Glomerular visceral epithelial cell (primary cell): ENCODE measurements at regions not wholly inside any gene's neighbourhood (a gene's known extent, or its start where the extent isn't known, plus 50 kb on each side); places are given as distances from the start of the nearest gene placed in this dataset.

ENCODE experiments used
- DNase-seq: peaks from one replicate; pipeline ENCODE4 v3.0.0-alpha.2; 2016; ENCODE audit errors: extremely low spot score

- DNase-seq = no peak
These were observed 99.4 kb downstream of the HDGFL1 start for GRCh38 chr6:22668717-22669116.

GRCh38 chr6:22670605-22671004 lies 101.2 kb downstream of the HDGFL1 start:
- no peak for DNase-seq

DNA sequence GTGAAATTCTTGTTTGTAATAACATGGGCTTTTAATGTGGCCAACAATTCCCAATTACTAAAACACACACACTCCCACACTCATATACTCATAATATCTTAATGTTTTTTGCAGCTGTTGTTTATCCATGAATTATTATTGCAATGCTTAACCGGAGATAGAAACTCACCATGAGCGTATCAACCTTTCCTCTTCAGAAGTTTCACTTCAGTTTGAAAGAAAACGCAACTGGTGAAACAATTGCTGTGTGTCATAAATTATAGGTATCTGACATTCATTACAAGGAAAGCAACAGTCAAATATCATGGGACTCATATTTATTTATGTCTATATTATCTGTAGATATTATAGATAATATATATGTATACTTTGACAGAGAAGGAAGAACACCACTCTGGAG lies 104.1 kb downstream of the HDGFL1 start:
- no peak for DNase-seq

DNA sequence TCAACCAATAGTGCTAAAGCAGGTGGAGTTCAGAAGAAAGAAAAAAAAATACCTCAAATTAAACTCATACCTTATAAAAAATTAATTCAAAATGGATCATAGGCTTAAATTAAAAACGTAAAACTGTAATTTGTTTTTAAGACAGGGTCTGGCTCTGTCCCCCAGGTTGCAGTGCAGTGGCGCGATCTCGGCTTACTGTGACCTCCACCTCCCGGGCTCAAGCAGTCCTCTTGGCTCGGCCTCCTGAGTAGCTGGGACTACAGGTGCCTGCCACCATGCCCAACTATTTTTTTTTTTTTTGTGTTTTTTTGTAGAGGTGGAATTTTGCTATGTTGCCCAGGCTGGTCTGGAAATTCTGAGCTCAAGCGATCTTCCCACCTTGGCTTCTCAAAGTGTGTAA lies 111.6 kb downstream of the HDGFL1 start:
- DNase-seq = no peak

DNA sequence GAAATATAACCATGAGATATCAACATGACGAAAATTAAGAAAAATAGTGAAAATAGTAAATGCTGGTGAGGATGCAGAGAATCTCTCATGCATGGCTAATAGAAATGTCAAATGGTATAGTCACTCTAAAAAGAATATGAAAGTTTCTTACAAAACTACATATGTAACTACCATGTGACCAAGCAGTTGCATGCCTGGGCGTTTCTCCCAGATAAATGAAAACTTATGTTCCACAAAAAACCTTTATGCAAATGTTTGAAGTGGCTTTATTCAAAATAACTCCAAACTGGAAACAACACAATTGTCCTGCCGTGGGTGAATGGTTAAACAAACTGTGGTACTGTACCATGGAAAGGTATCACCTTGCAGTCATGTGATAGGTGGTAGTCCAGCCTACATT lies 112.4 kb downstream of the HDGFL1 start:
- DNase-seq = no peak

DNA sequence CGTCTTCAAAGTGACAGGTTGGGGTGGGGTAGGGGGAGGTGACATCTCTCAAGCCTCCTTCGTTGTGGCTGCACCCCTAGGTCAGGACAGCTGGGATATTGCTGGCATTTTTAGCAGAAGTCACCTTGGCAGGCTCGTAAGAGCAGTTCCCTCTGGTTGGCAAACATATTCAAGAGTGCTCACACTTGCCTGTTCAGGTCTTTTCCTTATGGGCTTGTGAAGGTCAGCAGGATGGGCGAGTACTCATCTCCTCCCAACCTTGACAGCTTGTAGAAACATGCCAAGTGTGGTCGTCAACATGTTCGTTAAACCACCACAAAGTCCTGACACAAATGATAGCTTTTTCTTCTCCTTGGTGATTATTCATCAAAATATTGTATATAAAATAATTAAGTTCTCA lies 113.6 kb downstream of the HDGFL1 start:
- DNase-seq = no peak

DNA sequence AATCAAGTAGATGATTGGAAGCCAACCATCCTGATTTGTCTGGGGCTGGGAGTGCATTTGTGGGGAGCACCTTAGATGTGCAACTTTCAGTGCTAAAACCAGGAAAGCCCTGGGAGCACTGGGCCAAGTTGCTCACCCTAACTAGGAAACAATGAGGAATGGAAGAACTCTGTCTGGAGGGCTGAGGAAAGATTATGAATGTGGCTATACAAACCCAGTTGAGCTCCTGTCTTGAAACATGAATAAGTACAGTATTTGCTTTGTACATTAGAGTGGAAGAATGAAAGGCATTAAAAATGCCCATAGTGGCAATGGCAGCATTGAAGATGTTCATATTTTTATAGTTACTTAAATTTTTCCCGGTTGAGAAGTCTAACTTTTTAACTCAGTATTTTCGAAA lies 121.1 kb downstream of the HDGFL1 start:
- no peak for DNase-seq

DNA sequence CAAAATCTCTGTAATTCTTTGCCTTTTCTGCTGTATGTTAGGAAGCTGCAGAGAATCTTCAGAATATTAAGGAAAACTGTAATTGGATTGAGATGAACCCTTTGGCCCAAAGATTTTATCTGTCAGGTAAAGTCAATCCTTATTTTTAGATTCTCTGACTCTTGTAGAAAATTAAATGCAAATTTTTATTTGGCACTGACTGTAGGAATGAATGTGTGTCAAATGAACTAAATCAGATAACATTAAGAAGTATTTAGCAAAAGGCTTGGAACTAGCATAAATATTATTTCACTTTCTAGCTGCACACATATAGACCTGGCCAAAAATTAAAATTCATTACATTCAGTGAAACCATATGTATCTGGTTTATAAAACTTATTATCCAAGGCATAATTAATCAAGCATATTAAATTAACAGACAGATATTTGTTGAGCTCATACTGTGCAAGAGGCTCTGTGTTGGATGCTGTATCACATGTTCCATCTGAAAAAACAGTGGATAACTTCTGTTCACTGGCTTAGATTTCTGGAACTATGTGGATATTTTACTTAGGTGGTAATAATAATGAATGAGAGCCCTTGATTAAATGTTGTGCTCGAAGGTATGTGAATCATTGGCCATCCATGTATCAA lies 124.8 kb downstream of the HDGFL1 start:
- DNase-seq = no peak

DNA sequence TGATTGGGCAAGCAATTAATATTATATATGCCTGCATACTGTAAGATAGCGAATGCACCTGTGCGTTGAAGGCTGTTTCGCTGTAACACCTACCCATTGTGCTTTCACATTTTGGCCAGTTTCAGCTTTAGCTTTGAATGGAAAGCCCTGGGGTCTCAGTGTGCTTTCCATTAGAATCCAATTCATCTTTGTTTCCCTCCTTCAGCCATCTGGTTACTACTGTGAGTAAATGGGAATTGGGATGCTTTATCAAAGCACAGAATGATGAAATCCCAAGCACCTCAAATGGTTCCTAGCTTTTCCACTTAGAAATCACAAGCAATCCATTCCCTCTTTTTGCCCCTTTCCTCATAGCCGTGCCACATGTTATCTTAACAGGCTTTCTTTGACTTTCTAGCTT lies 127.1 kb downstream of the HDGFL1 start:
- DNase-seq = no peak

GRCh38 chr6:22697306-22697705 lies 127.9 kb downstream of the HDGFL1 start:
- no peak for DNase-seq

DNA sequence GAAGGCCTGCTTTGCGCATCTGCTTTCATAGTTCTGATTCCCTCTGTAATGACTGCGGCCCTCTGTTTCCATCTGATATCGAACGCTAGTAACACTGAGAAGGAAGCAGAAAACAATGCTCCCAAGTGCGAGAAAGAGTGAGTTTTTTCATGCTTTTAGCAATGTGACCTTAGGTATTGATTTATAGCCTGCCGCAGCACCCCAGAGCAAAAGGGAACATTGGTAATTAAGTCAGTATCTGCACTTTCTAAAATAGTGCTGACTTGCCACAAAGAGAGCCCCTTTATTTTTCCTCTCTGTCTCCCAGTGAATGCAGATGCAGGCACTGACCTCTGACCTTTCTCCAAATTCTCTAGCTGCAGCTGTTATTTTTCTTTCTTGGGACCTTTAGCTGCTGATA lies 129.8 kb downstream of the HDGFL1 start:
- no peak for DNase-seq

DNA sequence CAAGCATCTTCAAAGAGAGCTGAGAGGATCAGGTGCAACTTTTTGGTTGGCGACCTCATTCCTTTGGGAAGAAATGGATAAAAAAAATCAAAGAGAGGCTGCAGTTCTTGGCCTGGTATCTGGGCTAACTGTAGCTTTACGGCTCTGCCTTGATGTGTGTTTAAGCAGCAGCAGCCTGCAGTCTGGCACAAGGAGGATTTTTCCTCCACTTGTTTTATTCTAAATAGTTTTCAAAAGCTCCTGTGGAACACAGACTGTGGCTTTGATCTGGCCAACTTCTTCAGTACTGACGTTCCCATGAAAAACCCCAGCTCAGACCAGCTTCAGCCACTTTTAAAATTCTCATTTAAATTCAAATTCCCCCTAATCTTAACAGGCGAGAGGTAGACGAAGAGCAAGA lies 137.3 kb downstream of the HDGFL1 start:
- DNase-seq = no peak

GRCh38 chr6:22708469-22708868 lies 139.1 kb downstream of the HDGFL1 start:
- no peak for DNase-seq

- DNase-seq = no peak
These were observed 140.4 kb downstream of the HDGFL1 start for GRCh38 chr6:22709803-22710202.

GRCh38 chr6:22716721-22717120 lies 147.4 kb downstream of the HDGFL1 start:
- peak; percentile 9 for DNase-seq

DNA sequence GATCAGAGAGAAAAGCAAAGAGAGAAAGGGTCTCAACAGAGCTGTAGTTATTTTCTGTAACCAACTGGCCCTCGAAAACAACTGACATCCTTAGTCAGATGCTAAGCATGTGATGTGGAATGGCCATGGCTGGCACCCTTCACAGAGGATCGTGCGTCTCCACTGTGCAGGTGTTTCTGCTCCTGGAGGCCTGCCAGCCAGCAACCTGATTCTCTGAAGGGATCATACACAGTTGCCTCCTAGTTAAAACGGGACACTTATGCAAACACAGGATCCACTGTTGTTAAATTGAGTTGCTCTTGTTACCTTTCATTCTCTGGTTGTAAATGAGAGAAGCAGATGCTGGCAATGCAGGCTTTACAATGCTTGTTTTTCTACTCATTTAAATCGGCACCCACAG lies 148.5 kb downstream of the HDGFL1 start:
- DNase-seq = no peak

DNA sequence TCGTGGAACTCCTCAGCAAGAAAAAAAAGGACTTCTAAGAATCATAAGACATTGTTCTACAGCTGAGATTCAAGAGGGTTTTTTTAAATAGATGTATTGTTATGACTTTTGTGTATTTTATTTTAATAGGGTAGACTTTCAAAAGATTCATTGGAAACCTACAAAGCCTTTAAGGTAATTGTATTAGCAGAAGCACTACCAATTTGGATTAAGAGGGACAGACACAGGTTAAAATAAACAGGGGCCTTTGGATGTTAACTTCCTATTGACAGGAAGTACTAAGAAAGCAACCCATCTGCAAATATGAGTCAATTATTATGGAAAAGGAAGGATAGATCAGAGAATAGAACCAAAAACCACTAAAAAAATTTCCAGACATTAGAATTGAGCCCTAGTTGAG lies 153.5 kb downstream of the HDGFL1 start:
- DNase-seq = no peak

DNA sequence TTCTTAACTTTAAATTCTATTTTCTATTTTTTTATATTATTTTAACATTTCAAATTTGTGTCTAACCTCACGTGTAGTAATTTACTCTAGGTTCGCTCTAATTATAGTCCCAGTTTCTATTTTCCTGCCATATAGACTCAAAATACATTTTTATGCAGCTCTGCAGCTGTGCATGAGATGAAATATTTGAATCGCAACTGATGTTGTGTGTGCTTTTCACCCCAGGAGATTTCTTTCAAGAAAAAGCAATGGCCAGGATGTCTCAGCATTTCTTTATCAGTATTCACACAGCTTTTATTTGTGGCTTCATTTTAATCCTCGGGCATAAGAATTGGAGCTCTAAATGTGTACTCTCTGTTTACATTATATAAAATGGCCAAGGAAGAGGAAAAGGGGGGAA lies 157.6 kb downstream of the HDGFL1 start:
- DNase-seq = no peak

DNA sequence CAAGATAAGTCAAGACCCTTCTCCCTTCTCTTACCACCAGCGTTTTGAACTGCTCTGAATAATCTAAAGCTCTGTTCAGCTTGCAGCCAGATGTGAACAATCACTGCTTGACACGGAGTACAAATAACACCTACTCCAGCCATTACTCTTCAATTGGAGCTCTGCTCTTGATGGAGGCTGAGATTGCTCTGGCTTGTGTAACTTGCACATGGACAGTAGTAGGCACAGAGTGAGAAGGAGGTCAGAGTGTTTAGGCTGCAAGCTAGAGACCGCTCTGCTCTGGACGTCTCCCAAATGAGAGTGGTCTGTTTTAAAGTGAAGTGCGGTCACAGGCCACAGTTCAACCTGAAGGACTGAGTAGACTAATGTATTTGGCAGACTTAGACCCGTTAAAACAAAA lies 158.3 kb downstream of the HDGFL1 start:
- no peak for DNase-seq

DNA sequence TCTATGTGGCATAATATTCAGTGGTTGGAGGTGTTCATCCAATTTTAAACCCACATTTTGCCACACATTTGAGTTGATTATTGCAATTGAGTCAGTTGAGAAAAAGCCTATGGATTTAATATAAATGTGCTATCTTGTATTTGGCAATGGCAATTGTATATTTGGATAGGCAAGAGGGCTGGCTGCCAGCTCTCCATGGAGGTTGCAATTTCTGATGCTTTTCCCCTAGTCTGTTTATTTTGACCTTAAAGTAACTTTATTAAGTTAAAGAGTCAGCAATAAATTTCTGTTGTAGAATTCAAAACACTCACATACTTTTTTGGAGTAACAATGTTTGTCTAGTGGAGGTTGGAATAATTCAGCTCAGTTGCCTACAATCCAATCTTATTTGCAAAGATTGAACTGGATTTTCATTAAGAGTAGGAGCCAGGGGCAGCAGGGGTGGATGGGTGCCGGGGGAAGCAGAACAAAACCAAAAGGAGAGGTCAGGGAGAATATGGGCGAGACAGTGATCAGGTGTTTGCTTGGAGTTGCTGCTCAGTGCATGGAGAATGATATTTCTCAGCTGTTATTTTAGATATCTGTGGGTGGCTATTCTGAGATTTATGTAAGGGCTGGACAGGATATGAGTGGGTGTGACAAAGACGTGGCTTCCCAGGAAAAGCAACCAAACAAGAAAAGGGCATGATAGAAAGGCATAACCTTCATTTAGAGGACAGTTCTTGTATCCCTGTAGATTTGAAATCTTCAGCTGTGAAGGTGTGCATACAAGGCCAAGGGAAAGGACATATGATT lies 163.0 kb downstream of the HDGFL1 start:
- no peak for DNase-seq

GRCh38 chr6:22736740-22737139 lies 167.4 kb downstream of the HDGFL1 start:
- DNase-seq = no peak

DNA sequence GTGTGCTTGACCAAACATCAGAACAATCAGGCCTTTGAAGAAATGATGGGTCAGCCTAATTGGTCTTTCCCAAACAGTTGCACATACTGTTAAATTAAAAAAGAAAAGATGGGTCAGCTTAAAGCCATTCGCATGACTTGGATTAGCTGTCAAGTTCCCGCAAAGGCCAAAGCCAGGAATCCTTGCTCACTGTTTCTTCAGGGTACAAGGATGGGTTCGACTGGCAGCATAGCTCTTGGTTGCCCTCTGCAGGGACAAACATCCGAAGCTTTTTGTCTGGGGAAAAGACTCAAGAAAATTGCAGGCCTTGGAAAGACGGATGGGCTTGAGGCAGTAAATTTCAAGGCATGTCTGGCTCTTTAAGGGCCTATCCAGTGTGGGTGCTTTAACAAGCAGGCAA lies 168.0 kb downstream of the HDGFL1 start:
- peak; percentile 20 for DNase-seq

- DNase-seq = no peak
These were observed 168.8 kb downstream of the HDGFL1 start for GRCh38 chr6:22738194-22738593.

DNA sequence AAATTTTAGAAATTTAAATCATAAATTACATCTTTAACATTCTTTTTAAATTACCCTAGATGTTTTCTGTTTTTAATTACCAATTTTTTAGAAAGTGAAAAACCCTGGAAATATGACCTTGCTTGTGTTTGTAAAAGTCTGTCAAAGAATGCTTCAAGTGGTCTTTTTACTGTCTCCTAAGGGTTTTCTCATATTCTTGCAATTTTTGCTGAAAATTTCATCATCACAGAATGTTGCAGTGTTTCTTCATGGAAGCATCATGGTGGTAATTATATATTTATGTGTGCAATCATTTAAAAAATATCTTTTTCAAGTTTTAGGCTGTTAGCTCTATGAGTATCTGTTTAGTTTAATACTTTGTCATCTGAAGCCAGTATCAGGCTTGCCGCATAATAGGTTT lies 178.2 kb downstream of the HDGFL1 start:
- DNase-seq = no peak
